ENCODE measurements at regions not wholly inside any gene's neighbourhood (a gene's known extent, or its start where the extent isn't known, plus 50 kb on each side); places are given as distances from the start of the nearest gene placed in this dataset.

DNA sequence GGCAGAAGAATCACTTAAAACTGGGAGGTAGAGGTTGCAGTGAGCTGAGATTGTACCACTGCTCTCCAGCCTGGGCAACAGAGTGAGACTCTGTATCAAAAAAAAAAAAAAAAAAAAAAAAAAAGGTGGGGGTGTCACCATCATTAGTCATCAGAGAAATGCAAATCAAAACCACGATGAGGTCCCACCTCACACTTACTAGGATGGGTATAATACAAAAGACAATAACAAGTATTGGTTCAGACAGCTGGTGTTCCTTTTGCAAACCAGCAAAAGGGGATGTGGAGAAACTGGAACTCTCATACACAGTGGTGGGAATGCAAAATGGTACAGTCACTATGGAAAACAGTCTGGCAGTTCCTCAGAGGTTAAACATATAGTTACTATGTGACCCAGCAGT is 78.7 kb upstream of the TSC22D2 start:
- ChIA-PET POLR2A (ENCODE audit: partially characterized antibody) (interaction anchor here (1.1 kb wide), 1 partner anchor 16 kb away, joined by 3 read pairs; no protein-coding TSS in a partner anchor), CTCF (ENCODE audit: partially characterized antibody) (interaction anchor here (0.8 to 1.0 kb wide), 2 partner anchors 12 to 174 kb away, joined by 3 to 4 read pairs; no protein-coding TSS in a partner anchor)
- Histone ChIP-seq H3K14ac (ENCODE audit: insufficient read length) (no peak overlapping the region), H2BK120ac (replicated peaks; ENCODE audit: low read depth, low read length) (no peak overlapping the region), H4K8ac (ENCODE audit: extremely low read depth, insufficient read depth, low read length) (no peak overlapping the region), H4K91ac (replicated peaks; ENCODE audit: insufficient read length, low read length) (no peak overlapping the region), H3K9me3 (ENCODE audit: insufficient read depth in 2 of 2, low read depth in 1 of 2, low read length in 1 of 2) (no peaks in the 10 kb centered on the region), H2BK20ac (ENCODE audit: low read length) (no peak overlapping the region), H3K56ac (replicated peaks; ENCODE audit: insufficient read length, low read depth, low read length) (no peak overlapping the region), H3K27ac (ENCODE audit: low read depth, low read length) (no peak overlapping the region), H3K4me3 (ENCODE audit: extremely low read depth in 1 of 4, insufficient read depth in 2 of 4, low read depth in 3 of 4, low read length in 4 of 4) (no peak overlapping the region), H2BK12ac (ENCODE audit: low read depth, low read length) (no peak overlapping the region), H3K79me2 (ENCODE audit: control insufficient read depth in 1 of 2, insufficient read depth in 2 of 2, low read length in 2 of 2) (no peaks in the 10 kb centered on the region), H4K20me1 (replicated peaks in 1 of 2; ENCODE audit: control insufficient read depth in 1 of 2, insufficient read depth in 2 of 2, low read length in 2 of 2) (no peaks in the 10 kb centered on the region), H3K4me1 (replicated peaks in 1 of 4; ENCODE audit: control insufficient read depth in 3 of 4, insufficient read depth in 4 of 4, low read length in 3 of 4) (no peaks in the 10 kb centered on the region; a peak in 1 of 7 replicates), H3K18ac (ENCODE audit: extremely low read depth, low read length) (no peak overlapping the region), H4K5ac (ENCODE audit: insufficient read length, low read depth, low read length) (no peak overlapping the region), H3K36me3 (ENCODE audit: control insufficient read depth in 2 of 4, insufficient read depth in 4 of 4, low read length in 3 of 4) (no peaks in the 10 kb centered on the region), H3K9ac (replicated peaks in 1 of 4; ENCODE audit: extremely low read depth in 1 of 4, low read depth in 3 of 4, low read length in 3 of 4) (no peak overlapping the region), H3K23me2 (ENCODE audit: low read depth, low read length) (no peaks in the 10 kb centered on the region), H2AK5ac (ENCODE audit: low read depth, low read length) (no peak overlapping the region), H2BK15ac (ENCODE audit: low read length) (no peak overlapping the region), H3K4me2 (ENCODE audit: insufficient read depth in 1 of 2, low read depth in 2 of 2, low read length in 2 of 2) (no peak overlapping the region), H3K4ac (replicated peaks; ENCODE audit: insufficient read length, low read depth, low read length) (no peak overlapping the region), H3K27me3 (replicated peaks in 1 of 4; ENCODE audit: control insufficient read depth in 3 of 4, extremely low read depth in 1 of 4, insufficient read depth in 3 of 4, low read length in 3 of 4) (no peaks in the 10 kb centered on the region), H3K79me1 (ENCODE audit: low read depth, low read length) (no peaks in the 10 kb centered on the region), H3K23ac (ENCODE audit: insufficient read length) (no peak overlapping the region), H2AFZ (ENCODE audit: low read length) (no peak overlapping the region), H2BK5ac (ENCODE audit: low read depth, low read length) (no peak overlapping the region)
- FAIRE-seq (no peak), DNase-seq (ENCODE audit: low read depth in 1 of 2, low spot score in 2 of 2) (no peak)
- no peak for TF ChIP-seq TCF12 (IDR thresholded peaks at IDR 0.05; ENCODE audit: low read depth, low read length)
- no peak for TF ChIP-seq SP4 (IDR thresholded peaks at IDR 0.05; ENCODE audit: low read length)
- no peak for TF ChIP-seq BRCA1 (IDR thresholded peaks at IDR 0.05; ENCODE audit: low read depth, low read length)
- no peak for TF ChIP-seq NRF1 (IDR thresholded peaks at IDR 0.05; ENCODE audit: low read depth, low read length)
- no peak for TF ChIP-seq JUND (IDR thresholded peaks at IDR 0.05; ENCODE audit: low read length)
- WGBS, 2 experiments (ENCODE audit: extremely low coverage in 1 of 2, insufficient coverage in 1 of 2, insufficient read length in 1 of 2, insufficient replicate concordance in 2 of 2, low coverage in 1 of 2, low lambda C conversion rate in 2 of 2, missing lambda C conversion rate in 1 of 2), result 100% methylated on average over 1 of the region's 1 CpG; no CpG with 5 or more reads in 1 of the 2 experiments
